ENCODE measurements at regions not wholly inside any gene's neighbourhood (a gene's known extent, or its start where the extent isn't known, plus 50 kb on each side); places are given as distances from the start of the nearest gene placed in this dataset.

DNA sequence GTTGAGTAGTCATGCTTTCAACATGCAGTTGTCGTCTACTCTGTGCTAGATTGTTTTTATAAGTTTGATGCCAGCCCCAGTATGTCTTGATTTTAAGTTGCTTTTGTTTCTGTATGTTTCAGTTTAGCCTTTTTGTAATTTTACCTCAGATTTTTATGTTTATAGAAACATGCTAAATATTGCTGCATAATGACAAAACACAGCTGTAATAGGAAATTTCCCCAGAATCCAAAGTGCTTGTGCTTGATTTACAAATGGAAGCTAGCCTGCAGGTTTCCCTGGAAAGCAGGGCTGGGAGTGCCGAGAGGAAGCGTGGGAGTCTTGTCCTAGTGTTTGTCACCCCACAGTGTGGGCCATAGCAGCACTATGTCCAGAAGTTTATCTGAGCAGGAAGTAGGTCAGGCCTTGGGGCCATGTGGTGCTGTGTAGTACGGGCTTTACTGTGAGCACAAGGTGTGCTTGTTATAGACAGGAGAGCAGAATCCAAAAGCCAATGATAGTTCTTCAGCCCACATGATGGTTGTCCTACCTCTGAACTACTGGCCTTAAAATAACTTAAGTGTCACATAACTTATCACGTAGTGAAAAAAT lies 100.0 kb upstream of the NREP start:
- no peak for DNase-seq
- in situ Hi-C loops (cut with MboI; ENCODE audit: low pct_ligation_motif_present in 1 of 4, low pct_unique_long_range_greater_than_20kb in 1 of 4, low sequenced_read_pairs in 3 of 4): no loop called here
- Histone ChIP-seq H3K36me3 (no peaks in the 10 kb centered on the region), H3K9me3 (no peaks in the 10 kb centered on the region), H3K27ac (no peak overlapping the region), H3K27me3 (no peaks in the 10 kb centered on the region), H3K4me1 (no peaks in the 10 kb centered on the region), H3K4me3 (no peak overlapping the region)
- no peak for TF ChIP-seq POLR2A (IDR thresholded peaks at IDR 0.05)
- no peak for TF ChIP-seq POLR2AphosphoS5 (IDR thresholded peaks at IDR 0.05)
- no peak for TF ChIP-seq EP300 (IDR thresholded peaks at IDR 0.05; ENCODE audit: low read depth)
- TF ChIP-seq CTCF (IDR thresholded peaks at IDR 0.05): no peak
- WGBS, 2 donors (ENCODE audit: low coverage in 1 of 2): 85 to 89% methylated on average over 1 to 5 of the region's 5 CpGs
- intact Hi-C loops (cut with DNase I; ENCODE audit: low total_unique reads): no loop called here

DNA sequence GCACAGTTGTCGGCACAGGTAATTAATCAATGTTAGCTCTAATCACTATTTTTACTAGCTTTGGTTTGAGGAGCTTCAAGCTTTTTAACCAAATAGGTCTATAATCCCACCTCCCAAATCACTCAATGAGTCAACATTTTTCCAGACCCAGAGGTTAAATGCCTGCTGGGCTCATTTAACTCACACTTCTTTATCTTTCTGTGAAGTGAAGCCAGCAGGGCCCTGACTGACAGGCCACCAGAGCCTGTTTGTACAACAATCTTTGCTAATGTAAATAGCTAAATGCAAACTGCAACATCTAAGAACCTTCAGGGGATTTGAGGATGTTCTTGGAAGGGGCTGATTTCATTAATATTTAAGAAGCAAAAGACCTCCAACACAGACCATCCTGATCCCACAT lies 98.4 kb upstream of the NREP start:
- Histone ChIP-seq H3K27me3 (no peaks in the 10 kb centered on the region), H3K27ac (no peak overlapping the region), H3K4me1 (no peaks in the 10 kb centered on the region), H3K9me3 (no peaks in the 10 kb centered on the region), H3K36me3 (no peaks in the 10 kb centered on the region), H3K4me3 (no peak overlapping the region)
- 91 to 100% methylated on average over 1 of the region's 1 CpG for WGBS, 2 donors (ENCODE audit: low coverage in 1 of 2)
- TF ChIP-seq POLR2A (IDR thresholded peaks at IDR 0.05): no peak
- TF ChIP-seq EP300 (IDR thresholded peaks at IDR 0.05; ENCODE audit: low read depth): no peak
- no peak for TF ChIP-seq POLR2AphosphoS5 (IDR thresholded peaks at IDR 0.05)
- no peak for TF ChIP-seq CTCF (IDR thresholded peaks at IDR 0.05)
- DNase-seq: no peak
- in situ Hi-C loops (cut with MboI; ENCODE audit: low pct_ligation_motif_present in 1 of 4, low pct_unique_long_range_greater_than_20kb in 1 of 4, low sequenced_read_pairs in 3 of 4): no loop called here
- intact Hi-C loops (cut with DNase I; ENCODE audit: low total_unique reads): no loop called here

DNA sequence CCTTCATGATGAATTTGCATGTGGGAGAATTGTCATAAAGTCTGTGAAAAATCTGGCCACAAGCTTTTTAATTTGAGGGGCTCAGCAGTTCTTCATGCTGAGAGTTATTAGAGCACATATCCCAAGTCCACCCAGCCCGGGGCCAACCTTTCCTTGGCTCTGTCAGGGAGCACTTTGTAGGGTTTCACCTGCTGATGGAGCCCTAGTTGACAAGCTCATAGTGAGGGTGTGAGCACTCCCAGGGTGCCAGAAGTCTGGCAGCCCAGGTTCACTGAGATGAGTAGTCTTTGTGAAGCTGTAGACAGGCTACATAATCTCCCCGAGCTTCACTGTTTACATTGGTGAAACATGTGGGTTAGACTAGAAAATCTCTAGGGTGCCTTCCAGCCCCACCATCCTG lies 97.2 kb upstream of the NREP start:
- no peak for DNase-seq
- no peaks in the 10 kb centered on the region for H3K27me3 ChIP-seq
- H3K9me3 ChIP-seq: no peaks in the 10 kb centered on the region
- in situ Hi-C loops (cut with MboI; ENCODE audit: low pct_ligation_motif_present in 1 of 4, low pct_unique_long_range_greater_than_20kb in 1 of 4, low sequenced_read_pairs in 3 of 4): no loop called here
- no peak for TF ChIP-seq POLR2A (IDR thresholded peaks at IDR 0.05)
- no peaks in the 10 kb centered on the region for H3K4me1 ChIP-seq
- WGBS, 2 donors (ENCODE audit: low coverage in 1 of 2): 38 to 43% methylated on average over 2 of the region's 2 CpGs
- no peak overlapping the region for H3K27ac ChIP-seq
- H3K36me3 ChIP-seq: no peaks in the 10 kb centered on the region
- H3K4me3 ChIP-seq: no peak overlapping the region
- intact Hi-C loops (cut with DNase I; ENCODE audit: low total_unique reads): no loop called here

- TF ChIP-seq POLR2AphosphoS5 (IDR thresholded peaks at IDR 0.05): no peak
- TF ChIP-seq CTCF (IDR thresholded peaks at IDR 0.05): no peak
- no peak for TF ChIP-seq POLR2A (IDR thresholded peaks at IDR 0.05)
- no peak for TF ChIP-seq EP300 (IDR thresholded peaks at IDR 0.05; ENCODE audit: low read depth)
- no peak overlapping the region for H3K27ac ChIP-seq
- DNase-seq: no peak
- H3K36me3 ChIP-seq: no peaks in the 10 kb centered on the region
- 47 to 100% methylated on average over 1 to 3 of the region's 3 CpGs for WGBS, 2 donors (ENCODE audit: low coverage in 1 of 2)
- no peaks in the 10 kb centered on the region for H3K27me3 ChIP-seq
- H3K9me3 ChIP-seq: no peaks in the 10 kb centered on the region
- intact Hi-C loops (cut with DNase I; ENCODE audit: low total_unique reads): no loop called here
- no peaks in the 10 kb centered on the region for H3K4me1 ChIP-seq
- in situ Hi-C loops (cut with MboI; ENCODE audit: low pct_ligation_motif_present in 1 of 4, low pct_unique_long_range_greater_than_20kb in 1 of 4, low sequenced_read_pairs in 3 of 4): no loop called here
- H3K4me3 ChIP-seq: no peak overlapping the region
Observed at GRCh38 chr5:111853748-111854147, 96.8 kb upstream of the NREP start.
